ENCODE measurements at regions not wholly inside any gene's neighbourhood (a gene's known extent, or its start where the extent isn't known, plus 50 kb on each side); places are given as distances from the start of the nearest gene placed in this dataset.
A peak's percentile ranks its signal among the peaks of the same experiment; 100 is the strongest.

DNA sequence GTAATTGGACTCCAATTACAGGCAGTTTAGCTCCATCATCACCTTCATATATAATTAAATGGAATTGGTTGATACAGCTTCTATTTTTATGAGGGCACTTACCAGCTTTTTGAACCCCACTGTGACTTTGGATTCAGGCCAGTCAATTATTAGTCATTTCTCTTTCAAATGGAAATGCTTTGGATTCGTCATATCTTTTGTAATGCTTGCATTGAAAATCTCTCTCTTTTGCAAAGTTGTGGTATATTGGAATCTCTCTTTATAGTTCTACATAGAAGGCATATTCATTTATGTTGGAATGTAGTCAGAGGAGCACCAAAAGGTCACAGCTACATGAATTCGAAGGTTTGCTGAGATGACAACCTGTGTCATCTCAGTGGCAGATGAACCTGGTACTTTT, 1074.3 kb upstream of the SLC10A2 start:
- intact Hi-C loops (cut with micrococcal nuclease): no loop called here
- peak; percentile 86 for ATAC-seq

DNA sequence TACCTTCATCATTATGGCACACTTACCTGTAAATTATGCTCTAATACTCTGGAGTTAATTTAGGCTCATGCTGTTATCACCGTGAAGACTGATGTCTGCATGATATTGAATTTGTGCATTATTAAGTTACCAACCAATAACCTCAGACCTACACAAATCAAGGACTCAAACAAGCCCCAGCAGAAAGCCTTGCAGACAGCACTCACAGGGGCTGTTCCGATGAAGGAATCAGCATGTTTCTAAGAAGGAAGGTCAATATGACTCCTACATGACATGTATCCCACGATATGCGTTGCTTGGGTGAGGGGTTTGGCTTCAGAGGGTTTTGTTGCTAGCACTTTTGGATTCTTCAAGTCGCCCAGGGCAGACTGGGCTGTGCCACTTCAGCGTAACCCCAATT, 1071.2 kb upstream of the SLC10A2 start:
- no TSS peak for BruUV-seq (replicated peaks)
- intact Hi-C loops (cut with micrococcal nuclease): no loop called here
- no peaks in the 10 kb centered on the region for H3K27me3 ChIP-seq (ENCODE audit: insufficient read depth, low read length)
- H3K27ac ChIP-seq (ENCODE audit: low read depth, low read length): no peak overlapping the region
- no peak for ATAC-seq
- no peaks in the 10 kb centered on the region for H4K20me1 ChIP-seq (ENCODE audit: insufficient read depth)
- H3K36me3 ChIP-seq (ENCODE audit: control insufficient read depth in 1 of 2, insufficient read depth in 2 of 2, low read length in 2 of 2): no peaks in the 10 kb centered on the region
- H3K4me2 ChIP-seq (ENCODE audit: low read length): no peak overlapping the region
- ChIA-PET POLR2A (no interaction called here), CTCF (no interaction called here), RAD21 (ENCODE audit: low non-redundant PET in 1 of 2, low total read pairs in 2 of 2, uncharacterized antibody in 2 of 2, unreplicated experiment in 2 of 2) (no interaction called here)
- H3K9ac ChIP-seq (ENCODE audit: low read length): no peak overlapping the region
- peaks cover 11 to 21% of the 10 kb centered on the region in 2 experiments for H3K4me1 ChIP-seq (ENCODE audit: control insufficient read depth in 1 of 2, insufficient read depth in 2 of 2, low read length in 2 of 2)
- no peak for DNase-seq (ENCODE audit: low read depth, low spot score)
- H3K9me2 ChIP-seq (ENCODE audit: insufficient read depth): no peaks in the 10 kb centered on the region
- no peaks in the 10 kb centered on the region for H3K9me3 ChIP-seq (ENCODE audit: control insufficient read depth in 1 of 2, insufficient read depth in 1 of 2, low read depth in 1 of 2, low read length in 2 of 2)
- no peak for TF ChIP-seq CBX3 (IDR thresholded peaks at IDR 0.05; ENCODE audit: low read depth)
- no peak for TF ChIP-seq ZFX (IDR thresholded peaks at IDR 0.05)
- TF ChIP-seq, protein P1, sequence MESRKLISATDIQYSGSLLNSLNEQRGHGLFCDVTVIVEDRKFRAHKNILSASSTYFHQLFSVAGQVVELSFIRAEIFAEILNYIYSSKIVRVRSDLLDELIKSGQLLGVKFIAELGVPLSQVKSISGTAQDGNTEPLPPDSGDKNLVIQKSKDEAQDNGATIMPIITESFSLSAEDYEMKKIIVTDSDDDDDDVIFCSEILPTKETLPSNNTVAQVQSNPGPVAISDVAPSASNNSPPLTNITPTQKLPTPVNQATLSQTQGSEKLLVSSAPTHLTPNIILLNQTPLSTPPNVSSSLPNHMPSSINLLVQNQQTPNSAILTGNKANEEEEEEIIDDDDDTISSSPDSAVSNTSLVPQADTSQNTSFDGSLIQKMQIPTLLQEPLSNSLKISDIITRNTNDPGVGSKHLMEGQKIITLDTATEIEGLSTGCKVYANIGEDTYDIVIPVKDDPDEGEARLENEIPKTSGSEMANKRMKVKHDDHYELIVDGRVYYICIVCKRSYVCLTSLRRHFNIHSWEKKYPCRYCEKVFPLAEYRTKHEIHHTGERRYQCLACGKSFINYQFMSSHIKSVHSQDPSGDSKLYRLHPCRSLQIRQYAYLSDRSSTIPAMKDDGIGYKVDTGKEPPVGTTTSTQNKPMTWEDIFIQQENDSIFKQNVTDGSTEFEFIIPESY (IDR thresholded peaks at IDR 0.05; ENCODE audit: extremely low read depth, insufficient replicate concordance, low read length): no peak
- TF ChIP-seq SRF (IDR thresholded peaks at IDR 0.05; ENCODE audit: low read depth): no peak
- TF ChIP-seq, protein P2, sequence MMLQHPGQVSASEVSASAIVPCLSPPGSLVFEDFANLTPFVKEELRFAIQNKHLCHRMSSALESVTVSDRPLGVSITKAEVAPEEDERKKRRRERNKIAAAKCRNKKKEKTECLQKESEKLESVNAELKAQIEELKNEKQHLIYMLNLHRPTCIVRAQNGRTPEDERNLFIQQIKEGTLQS (IDR thresholded peaks at IDR 0.05): no peak
- TF ChIP-seq, protein P3, sequence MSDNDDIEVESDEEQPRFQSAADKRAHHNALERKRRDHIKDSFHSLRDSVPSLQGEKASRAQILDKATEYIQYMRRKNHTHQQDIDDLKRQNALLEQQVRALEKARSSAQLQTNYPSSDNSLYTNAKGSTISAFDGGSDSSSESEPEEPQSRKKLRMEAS (IDR thresholded peaks at IDR 0.05): no peak
- TF ChIP-seq EZH2phosphoT487 (IDR thresholded peaks at IDR 0.05; ENCODE audit: borderline replicate concordance): no peak
- H3K79me2 ChIP-seq (ENCODE audit: insufficient read depth, low read length): no peaks in the 10 kb centered on the region
- H3K4me3 ChIP-seq (replicated peaks in 1 of 2; ENCODE audit: low read depth in 1 of 2, low read length in 2 of 2): no peak overlapping the region
- no peak overlapping the region for H2AFZ ChIP-seq (ENCODE audit: low read depth, low read length, poor library complexity, severe bottlenecking)

More for the DNA sequence above, 1074.3 kb upstream of the SLC10A2 start:
- no peaks in the 10 kb centered on the region for H3K36me3 ChIP-seq (ENCODE audit: control insufficient read depth in 1 of 2, insufficient read depth in 2 of 2, low read length in 2 of 2)
- H3K27ac ChIP-seq (ENCODE audit: low read depth, low read length): no peak overlapping the region
- no TSS peak for BruUV-seq (replicated peaks)
- ChIA-PET CTCF (no interaction called here), POLR2A (no interaction called here), RAD21 (ENCODE audit: low non-redundant PET in 1 of 2, low total read pairs in 2 of 2, uncharacterized antibody in 2 of 2, unreplicated experiment in 2 of 2) (no interaction called here)
- DNase-seq (ENCODE audit: low read depth, low spot score): peak; percentile 75
- no peaks in the 10 kb centered on the region for H4K20me1 ChIP-seq (ENCODE audit: insufficient read depth)
- peak overlapping the region in 1 of 2 experiments; percentile 28; a peak in 1 of 4 replicates for H3K4me3 ChIP-seq (replicated peaks in 1 of 2; ENCODE audit: low read depth in 1 of 2, low read length in 2 of 2)
- H3K9me3 ChIP-seq (ENCODE audit: control insufficient read depth in 1 of 2, insufficient read depth in 1 of 2, low read depth in 1 of 2, low read length in 2 of 2): no peaks in the 10 kb centered on the region
- no peaks in the 10 kb centered on the region for H3K9me2 ChIP-seq (ENCODE audit: insufficient read depth)
- no peaks in the 10 kb centered on the region for H3K27me3 ChIP-seq (ENCODE audit: insufficient read depth, low read length)
- TF ChIP-seq, protein P2 (IDR thresholded peaks at IDR 0.05): no peak
- TF ChIP-seq CBX3 (IDR thresholded peaks at IDR 0.05; ENCODE audit: low read depth): no peak
- TF ChIP-seq TCF7L2 (IDR thresholded peaks at IDR 0.05; ENCODE audit: borderline replicate concordance, extremely low read depth, insufficient read depth, insufficient read length): peak; percentile 57
- TF ChIP-seq CEBPB (IDR thresholded peaks at IDR 0.05; ENCODE audit: low read depth): 0 out of 2 replicates have a peak, but pooled peaks have one; percentile 31
- TF ChIP-seq JUND (IDR thresholded peaks at IDR 0.05): peak; percentile 52
- peak; percentile 26; the same call in 1 of the 2 replicates for TF ChIP-seq FOSL1 (IDR thresholded peaks at IDR 0.05; ENCODE audit: low read depth)
- no peak for TF ChIP-seq ZFX (IDR thresholded peaks at IDR 0.05)
- TF ChIP-seq SP1 (IDR thresholded peaks at IDR 0.05; ENCODE audit: low read depth): 0 out of 2 replicates have a peak, but pooled peaks have one; percentile 13
- no peak overlapping the region for H3K9ac ChIP-seq (ENCODE audit: low read length)
- H3K4me1 ChIP-seq (ENCODE audit: control insufficient read depth in 1 of 2, insufficient read depth in 2 of 2, low read length in 2 of 2): peaks cover 11 to 27% of the 10 kb centered on the region in 2 experiments
- peak overlapping the region; percentile 67 for H2AFZ ChIP-seq (ENCODE audit: low read depth, low read length, poor library complexity, severe bottlenecking)
- H3K79me2 ChIP-seq (ENCODE audit: insufficient read depth, low read length): no peaks in the 10 kb centered on the region
- H3K4me2 ChIP-seq (ENCODE audit: low read length): peak overlapping the region; percentile 67

Measured in HCT116 (cell line).